HCT116 (cell line): ENCODE measurements at regions not wholly inside any gene's neighbourhood (a gene's known extent, or its start where the extent isn't known, plus 50 kb on each side); places are given as distances from the start of the nearest gene placed in this dataset.

Experiments
- EGR1 ChIP-seq: IDR thresholded peaks from 2 replicates; pipeline ENCODE4 v1.6.1; 2012; ENCODE audit warnings: low read depth
- EZH2 ChIP-seq: fragments of 200-600 bp; sonication (generic); IDR thresholded peaks from 2 replicates; pipeline ENCODE4 v1.6.1; 2017; ENCODE audit warnings: antibody characterized with exemption, mixed run types
- POLR2A ChIP-seq: IDR thresholded peaks from 2 replicates; pipeline ENCODE4 v1.7.0; 2011; ENCODE audit warnings: borderline replicate concordance; ENCODE audit not compliant: insufficient read depth, insufficient read length; ENCODE audit errors: extremely low read depth
- SP1 ChIP-seq: IDR thresholded peaks from 2 replicates; pipeline ENCODE4 v1.6.1; 2012; ENCODE audit warnings: low read depth
- YY1 ChIP-seq: IDR thresholded peaks from 2 replicates; pipeline ENCODE4 v1.6.1; 2011; ENCODE audit warnings: low read length, low read depth, moderate library complexity, mild to moderate bottlenecking; ENCODE audit not compliant: insufficient replicate concordance; ENCODE audit errors: extremely low read depth
- TF ChIP-seq, protein P1 (sequence below), 3 experiments: fragments of 200-600 bp in 1 of 3; sonication (generic) in 1 of 3; IDR thresholded peaks in 2 of 3; conservative IDR thresholded peaks in 1 of 3; 2 replicates each; pipeline ENCODE4 v1.5.1; 2012 to 2017; ENCODE audit warnings: low read depth in 2 of 3, low read length in 2 of 3, antibody characterized with exemption in 1 of 3, borderline replicate concordance in 1 of 3, control low read depth in 1 of 3, mild to moderate bottlenecking in 1 of 3, mixed read lengths in 1 of 3, mixed run types in 1 of 3, moderate library complexity in 1 of 3; ENCODE audit not compliant: insufficient read depth in 1 of 3

DNA sequence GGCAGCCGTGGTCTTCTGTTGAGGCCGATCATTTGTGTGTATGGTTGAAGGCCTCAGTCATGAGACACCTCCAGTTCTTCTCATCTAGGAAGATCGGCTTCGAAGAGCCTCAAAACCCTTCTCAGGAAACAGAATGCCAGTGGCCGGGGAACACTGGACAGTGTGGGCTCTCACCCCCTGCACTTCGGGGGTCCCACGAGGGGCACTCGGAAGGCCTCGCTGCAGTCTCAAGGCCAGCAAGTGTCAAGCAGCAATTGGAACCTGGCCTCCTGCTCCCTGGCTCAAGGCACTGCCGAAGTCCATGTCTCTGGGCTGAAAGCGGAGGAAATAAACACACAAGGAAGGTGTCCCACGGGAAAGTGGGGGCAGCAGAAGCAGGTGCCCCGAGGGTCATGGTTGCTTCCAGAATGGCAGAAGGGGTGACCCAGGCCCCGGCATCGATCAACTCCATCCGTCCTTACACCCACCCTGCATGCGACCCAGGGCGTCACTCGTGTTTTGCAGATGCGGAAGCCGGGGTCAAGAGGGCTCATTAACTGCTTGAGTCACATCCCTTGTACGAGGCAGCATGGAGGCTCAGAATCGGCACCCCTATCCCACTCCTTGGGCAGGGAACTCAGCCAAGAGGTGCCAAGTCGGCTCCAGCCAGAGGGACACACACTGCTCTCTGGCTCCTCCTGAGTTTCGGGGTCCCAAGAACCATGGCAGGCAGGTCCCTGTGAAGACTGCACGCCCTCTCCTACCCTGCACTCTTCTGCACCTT lies 231.3 kb upstream of the SHH start:
- TF ChIP-seq, protein P1, sequence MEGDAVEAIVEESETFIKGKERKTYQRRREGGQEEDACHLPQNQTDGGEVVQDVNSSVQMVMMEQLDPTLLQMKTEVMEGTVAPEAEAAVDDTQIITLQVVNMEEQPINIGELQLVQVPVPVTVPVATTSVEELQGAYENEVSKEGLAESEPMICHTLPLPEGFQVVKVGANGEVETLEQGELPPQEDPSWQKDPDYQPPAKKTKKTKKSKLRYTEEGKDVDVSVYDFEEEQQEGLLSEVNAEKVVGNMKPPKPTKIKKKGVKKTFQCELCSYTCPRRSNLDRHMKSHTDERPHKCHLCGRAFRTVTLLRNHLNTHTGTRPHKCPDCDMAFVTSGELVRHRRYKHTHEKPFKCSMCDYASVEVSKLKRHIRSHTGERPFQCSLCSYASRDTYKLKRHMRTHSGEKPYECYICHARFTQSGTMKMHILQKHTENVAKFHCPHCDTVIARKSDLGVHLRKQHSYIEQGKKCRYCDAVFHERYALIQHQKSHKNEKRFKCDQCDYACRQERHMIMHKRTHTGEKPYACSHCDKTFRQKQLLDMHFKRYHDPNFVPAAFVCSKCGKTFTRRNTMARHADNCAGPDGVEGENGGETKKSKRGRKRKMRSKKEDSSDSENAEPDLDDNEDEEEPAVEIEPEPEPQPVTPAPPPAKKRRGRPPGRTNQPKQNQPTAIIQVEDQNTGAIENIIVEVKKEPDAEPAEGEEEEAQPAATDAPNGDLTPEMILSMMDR (IDR thresholded peaks at IDR 0.05 in 2 of 3, conservative IDR thresholded peaks at IDR 0.05 in 1 of 3; ENCODE audit: borderline replicate concordance in 1 of 3, insufficient read depth in 1 of 3, low read depth in 2 of 3, low read length in 2 of 3), result no peak
- no peak for TF ChIP-seq POLR2A
- TF ChIP-seq EZH2, result no peak
- no peak for TF ChIP-seq EGR1
- TF ChIP-seq SP1, result no peak
- TF ChIP-seq YY1, result no peak
